ENCODE measurements at regions not wholly inside any gene's neighbourhood (a gene's known extent, or its start where the extent isn't known, plus 50 kb on each side); places are given as distances from the start of the nearest gene placed in this dataset.

DNA sequence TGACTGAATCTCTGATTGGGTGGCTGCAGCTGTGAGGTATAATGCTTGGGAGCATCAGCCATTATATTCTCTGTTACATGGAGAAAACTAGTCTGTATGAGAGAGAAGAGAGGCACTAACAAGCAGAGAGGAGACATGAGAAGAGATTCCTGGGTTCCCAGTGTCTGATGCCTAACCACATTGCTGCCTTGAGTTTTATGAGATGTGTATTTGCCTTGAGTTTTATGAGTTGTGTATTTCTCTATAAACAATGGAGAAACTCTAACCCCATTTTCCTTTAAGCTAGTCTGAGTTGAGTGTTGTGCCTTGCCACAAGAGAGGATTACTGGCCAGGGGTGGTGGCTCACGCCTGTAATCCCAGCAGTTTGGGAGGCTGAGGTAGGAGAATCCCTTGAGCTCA, 208.1 kb downstream of the BCOR start:
- H3K36me3 ChIP-seq (ENCODE audit: control insufficient read depth in 1 of 2, insufficient read depth in 2 of 2, low read depth in 1 of 2, low read length in 2 of 2): no peaks in the 10 kb centered on the region
- H2AFZ ChIP-seq (ENCODE audit: low read depth, low read length): no peak overlapping the region
- peaks cover 0 to 59% of the 10 kb centered on the region in 2 experiments for H3K27me3 ChIP-seq (ENCODE audit: control insufficient read depth in 1 of 2, insufficient read depth in 1 of 2, low read length in 2 of 2)
- no peak overlapping the region for H3K4me2 ChIP-seq (ENCODE audit: low read length, poor library complexity, severe bottlenecking)
- no peak overlapping the region for H2BK120ac ChIP-seq (ENCODE audit: low read depth, low read length)
- no peaks in the 10 kb centered on the region for H3K79me1 ChIP-seq (replicated peaks; ENCODE audit: low read length, poor library complexity, severe bottlenecking)
- H3K4ac ChIP-seq (ENCODE audit: low read depth in 1 of 2, low read length in 2 of 2): no peak overlapping the region
- no peak overlapping the region for H2BK15ac ChIP-seq (ENCODE audit: low read depth, poor library complexity, severe bottlenecking)
- H2BK12ac ChIP-seq (ENCODE audit: low read length in 2 of 2): no peak overlapping the region
- no peak overlapping the region for H2AK5ac ChIP-seq (ENCODE audit: low read length, severe bottlenecking)
- H4K91ac ChIP-seq (ENCODE audit: low read length): no peak overlapping the region
- no peak overlapping the region for H3K9ac ChIP-seq (ENCODE audit: low read length)
- no peak overlapping the region for H3K23ac ChIP-seq (ENCODE audit: low read length in 2 of 2)
- no peak overlapping the region for H4K8ac ChIP-seq (ENCODE audit: low read length)
- DNase-seq: no peak
- 88% methylated on average over 1 of the region's 1 CpG for WGBS
- no peak overlapping the region for H3K18ac ChIP-seq (ENCODE audit: low read depth in 1 of 2, low read length in 2 of 2)
- no peak overlapping the region for H3K27ac ChIP-seq (ENCODE audit: low read length, poor library complexity, severe bottlenecking)
- no peak overlapping the region for H2BK5ac ChIP-seq (ENCODE audit: low read depth, low read length, poor library complexity, severe bottlenecking)
- H3K14ac ChIP-seq (ENCODE audit: low read length in 2 of 2): no peak overlapping the region
- no peaks in the 10 kb centered on the region for H3K4me1 ChIP-seq (ENCODE audit: control insufficient read depth, insufficient read depth, low read depth, low read length)
- peaks cover 4% of the 10 kb centered on the region for H3K9me3 ChIP-seq (ENCODE audit: control insufficient read depth, low read length)
- no peak overlapping the region for H3K4me3 ChIP-seq (ENCODE audit: insufficient read depth in 1 of 2, low read depth in 1 of 2, low read length in 2 of 2)

DNA sequence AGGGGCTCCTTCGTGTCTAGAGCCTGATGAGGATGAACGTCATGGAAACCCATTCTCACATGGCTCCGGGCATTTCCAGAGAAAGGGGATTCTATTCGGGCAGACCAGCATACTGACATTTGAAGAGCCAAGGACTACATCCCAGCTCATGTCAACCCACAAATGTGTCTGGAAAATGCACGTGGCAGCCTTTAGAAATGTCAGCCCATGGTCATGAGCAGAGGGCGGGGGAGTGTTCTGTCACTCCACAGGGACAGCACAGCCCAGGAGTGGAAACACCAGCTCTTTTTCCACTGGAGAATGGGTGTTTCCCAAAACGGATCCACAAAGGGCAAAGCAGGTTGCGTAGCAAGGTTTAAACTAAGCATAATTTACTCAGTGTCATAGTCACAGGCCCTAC, 207.0 kb downstream of the BCOR start:
- Histone ChIP-seq H3K4me1 (ENCODE audit: control insufficient read depth, insufficient read depth, low read depth, low read length) (peaks cover 5% of the 10 kb centered on the region), H4K91ac (ENCODE audit: low read length) (no peak overlapping the region), H3K4me2 (ENCODE audit: low read length, poor library complexity, severe bottlenecking) (no peak overlapping the region), H3K9ac (ENCODE audit: low read length) (no peak overlapping the region), H2BK15ac (ENCODE audit: low read depth, poor library complexity, severe bottlenecking) (no peak overlapping the region), H2BK120ac (ENCODE audit: low read depth, low read length) (no peak overlapping the region), H3K4ac (ENCODE audit: low read depth in 1 of 2, low read length in 2 of 2) (no peak overlapping the region), H2AFZ (ENCODE audit: low read depth, low read length) (no peak overlapping the region), H3K9me3 (ENCODE audit: control insufficient read depth, low read length) (peaks cover 2% of the 10 kb centered on the region), H3K27ac (ENCODE audit: low read length, poor library complexity, severe bottlenecking) (no peak overlapping the region), H3K36me3 (ENCODE audit: control insufficient read depth in 1 of 2, insufficient read depth in 2 of 2, low read depth in 1 of 2, low read length in 2 of 2) (no peaks in the 10 kb centered on the region), H3K14ac (ENCODE audit: low read length in 2 of 2) (no peak overlapping the region), H2AK5ac (ENCODE audit: low read length, severe bottlenecking) (no peak overlapping the region), H3K18ac (ENCODE audit: low read depth in 1 of 2, low read length in 2 of 2) (no peak overlapping the region), H2BK5ac (ENCODE audit: low read depth, low read length, poor library complexity, severe bottlenecking) (no peak overlapping the region), H3K79me1 (replicated peaks; ENCODE audit: low read length, poor library complexity, severe bottlenecking) (no peaks in the 10 kb centered on the region), H2BK12ac (ENCODE audit: low read length in 2 of 2) (no peak overlapping the region), H3K27me3 (ENCODE audit: control insufficient read depth in 1 of 2, insufficient read depth in 1 of 2, low read length in 2 of 2) (peaks cover 0 to 57% of the 10 kb centered on the region in 2 experiments), H4K8ac (ENCODE audit: low read length) (no peak overlapping the region), H3K4me3 (ENCODE audit: insufficient read depth in 1 of 2, low read depth in 1 of 2, low read length in 2 of 2) (no peak overlapping the region), H3K23ac (ENCODE audit: low read length in 2 of 2) (no peak overlapping the region)
- 88% methylated on average over 8 of the region's 8 CpGs for WGBS
- DNase-seq: no peak

DNA sequence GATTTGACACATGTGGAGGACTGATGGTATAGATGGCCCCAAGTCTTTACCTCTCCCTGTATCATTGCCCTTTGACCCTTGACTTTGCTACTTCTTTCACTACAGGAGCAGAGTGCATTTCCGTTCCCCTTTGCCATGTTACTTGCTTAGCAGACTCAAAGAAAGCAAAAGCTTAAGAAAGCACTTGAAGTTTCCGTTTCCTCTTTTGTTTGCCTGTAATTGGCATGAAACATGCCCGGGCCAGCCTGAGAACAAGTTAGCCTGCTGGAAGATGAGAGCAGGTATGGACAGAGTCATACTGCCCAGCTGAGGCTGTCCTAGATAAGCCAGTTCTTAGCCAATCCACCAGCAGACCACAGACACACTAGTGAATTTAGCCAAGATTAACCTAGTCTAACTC, 206.0 kb downstream of the BCOR start:
- Histone ChIP-seq H3K9ac (ENCODE audit: low read length) (no peak overlapping the region), H2AFZ (ENCODE audit: low read depth, low read length) (no peak overlapping the region), H2BK15ac (ENCODE audit: low read depth, poor library complexity, severe bottlenecking) (no peak overlapping the region), H3K9me3 (ENCODE audit: control insufficient read depth, low read length) (no peaks in the 10 kb centered on the region), H3K4ac (ENCODE audit: low read depth in 1 of 2, low read length in 2 of 2) (no peak overlapping the region), H2BK12ac (ENCODE audit: low read length in 2 of 2) (no peak overlapping the region), H2AK5ac (ENCODE audit: low read length, severe bottlenecking) (no peak overlapping the region), H3K27me3 (ENCODE audit: control insufficient read depth in 1 of 2, insufficient read depth in 1 of 2, low read length in 2 of 2) (peaks cover 0 to 49% of the 10 kb centered on the region in 2 experiments), H3K23ac (ENCODE audit: low read length in 2 of 2) (no peak overlapping the region), H3K4me2 (ENCODE audit: low read length, poor library complexity, severe bottlenecking) (no peak overlapping the region), H3K27ac (ENCODE audit: low read length, poor library complexity, severe bottlenecking) (no peak overlapping the region), H3K36me3 (ENCODE audit: control insufficient read depth in 1 of 2, insufficient read depth in 2 of 2, low read depth in 1 of 2, low read length in 2 of 2) (no peaks in the 10 kb centered on the region), H3K4me1 (ENCODE audit: control insufficient read depth, insufficient read depth, low read depth, low read length) (peaks cover 6% of the 10 kb centered on the region), H3K18ac (ENCODE audit: low read depth in 1 of 2, low read length in 2 of 2) (no peak overlapping the region), H2BK120ac (ENCODE audit: low read depth, low read length) (no peak overlapping the region), H3K14ac (ENCODE audit: low read length in 2 of 2) (no peak overlapping the region), H3K79me1 (replicated peaks; ENCODE audit: low read length, poor library complexity, severe bottlenecking) (no peaks in the 10 kb centered on the region), H2BK5ac (ENCODE audit: low read depth, low read length, poor library complexity, severe bottlenecking) (no peak overlapping the region), H3K4me3 (ENCODE audit: insufficient read depth in 1 of 2, low read depth in 1 of 2, low read length in 2 of 2) (no peak overlapping the region), H4K91ac (ENCODE audit: low read length) (no peak overlapping the region), H4K8ac (ENCODE audit: low read length) (no peak overlapping the region)
- DNase-seq: no peak
- WGBS: 96% methylated on average over 3 of the region's 3 CpGs

DNA sequence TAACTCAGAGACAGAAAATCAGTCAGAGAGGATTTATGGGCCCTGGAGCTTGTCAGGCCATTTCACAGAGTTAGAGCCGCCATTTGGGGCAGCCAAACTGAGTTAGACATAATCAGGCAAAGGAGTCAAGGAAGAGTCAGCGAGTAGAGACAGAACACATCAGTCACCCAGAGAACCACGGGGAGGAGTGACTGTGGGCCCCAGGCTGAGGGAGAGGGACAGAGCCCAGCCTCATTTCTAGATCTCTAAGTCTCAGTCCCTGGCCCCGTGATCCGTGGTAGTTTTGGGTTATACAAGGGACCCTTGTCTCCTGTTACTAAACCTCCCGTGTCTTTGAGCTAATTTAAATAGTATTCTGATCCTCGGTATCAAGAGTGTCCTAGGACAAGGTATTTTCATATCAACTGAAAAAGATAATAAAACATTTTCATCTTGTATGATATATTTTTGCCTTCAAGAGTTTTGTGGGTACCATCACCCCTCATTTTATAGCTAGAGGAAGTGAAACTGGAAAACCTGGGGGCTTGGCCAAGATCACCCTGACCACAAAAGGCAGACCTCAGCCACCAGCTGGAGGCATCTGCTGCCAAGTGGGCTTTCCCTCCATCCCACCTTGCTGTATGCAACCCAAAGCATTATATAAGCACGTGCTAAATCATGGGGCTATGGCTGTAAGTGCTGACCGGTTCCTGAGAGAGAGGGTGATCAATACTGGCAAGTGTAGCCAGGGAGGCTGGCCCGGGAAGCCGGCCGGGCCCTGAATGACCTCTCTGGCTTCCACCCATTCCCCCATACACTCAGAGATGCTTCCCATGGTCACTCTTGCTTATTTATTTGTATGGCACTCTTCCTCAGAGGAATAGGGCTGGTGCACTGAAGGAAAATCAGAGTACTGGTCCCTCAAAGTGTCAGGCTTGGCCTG, 204.1 kb downstream of the BCOR start:
- H2AK5ac ChIP-seq (ENCODE audit: low read length, severe bottlenecking): no peak overlapping the region
- no peak overlapping the region for H3K23ac ChIP-seq (ENCODE audit: low read length in 2 of 2)
- no peaks in the 10 kb centered on the region for H3K79me1 ChIP-seq (replicated peaks; ENCODE audit: low read length, poor library complexity, severe bottlenecking)
- no peak overlapping the region for H4K8ac ChIP-seq (ENCODE audit: low read length)
- no peak overlapping the region for H3K14ac ChIP-seq (ENCODE audit: low read length in 2 of 2)
- H2AFZ ChIP-seq (ENCODE audit: low read depth, low read length): no peak overlapping the region
- H2BK15ac ChIP-seq (ENCODE audit: low read depth, poor library complexity, severe bottlenecking): no peak overlapping the region
- H2BK12ac ChIP-seq (ENCODE audit: low read length in 2 of 2): peak overlapping the region in 1 of 2 experiments; percentile 42
- H3K27ac ChIP-seq (ENCODE audit: low read length, poor library complexity, severe bottlenecking): no peak overlapping the region
- peaks cover 17% of the 10 kb centered on the region for H3K4me1 ChIP-seq (ENCODE audit: control insufficient read depth, insufficient read depth, low read depth, low read length)
- no peaks in the 10 kb centered on the region for H3K9me3 ChIP-seq (ENCODE audit: control insufficient read depth, low read length)
- peaks cover 0 to 36% of the 10 kb centered on the region in 2 experiments for H3K27me3 ChIP-seq (ENCODE audit: control insufficient read depth in 1 of 2, insufficient read depth in 1 of 2, low read length in 2 of 2)
- H3K36me3 ChIP-seq (ENCODE audit: control insufficient read depth in 1 of 2, insufficient read depth in 2 of 2, low read depth in 1 of 2, low read length in 2 of 2): no peaks in the 10 kb centered on the region
- H3K4ac ChIP-seq (ENCODE audit: low read depth in 1 of 2, low read length in 2 of 2): no peak overlapping the region
- H2BK5ac ChIP-seq (ENCODE audit: low read depth, low read length, poor library complexity, severe bottlenecking): no peak overlapping the region
- no peak overlapping the region for H3K4me3 ChIP-seq (ENCODE audit: insufficient read depth in 1 of 2, low read depth in 1 of 2, low read length in 2 of 2)
- 88% methylated on average over 3 of the region's 12 CpGs for WGBS
- no peak overlapping the region for H3K4me2 ChIP-seq (ENCODE audit: low read length, poor library complexity, severe bottlenecking)
- no peak for DNase-seq
- no peak overlapping the region for H3K9ac ChIP-seq (ENCODE audit: low read length)
- peak overlapping the region in 1 of 2 experiments; percentile 2 for H3K18ac ChIP-seq (ENCODE audit: low read depth in 1 of 2, low read length in 2 of 2)
- H4K91ac ChIP-seq (ENCODE audit: low read length): no peak overlapping the region
- no peak overlapping the region for H2BK120ac ChIP-seq (ENCODE audit: low read depth, low read length)
